Lung (tissue), 11 donors: ENCODE measurements at regions not wholly inside any gene's neighbourhood (a gene's known extent, or its start where the extent isn't known, plus 50 kb on each side); places are given as distances from the start of the nearest gene placed in this dataset.
"Not testable (repeated sequence)": the region's sequence is repeated elsewhere in the genome, so short reads cannot be mapped to it uniquely, and the experiment has no call there.

Source experiments
- ATAC-seq: fragments of 200-7000 bp; cut with Tn5 transposase; one replicate; pipeline ENCODE4 v1.9.1; 2020; ENCODE audit warnings: moderate number of reproducible peaks; ENCODE audit not compliant: insufficient read depth, low FRiP score
- DNase-seq, 3 donors: peaks; one replicate each; pipeline ENCODE4 v3.0.0-alpha.2; 2013 to 2017
- H3K27ac ChIP-seq, 2 donors: one replicate each; pipeline ENCODE4 v1.5.1; 2013; ENCODE audit warnings: mild to moderate bottlenecking in 2 of 2, moderate library complexity in 2 of 2, control low read depth in 1 of 2, inconsistent platforms in 1 of 2, low read depth in 1 of 2, low read length in 1 of 2
- H3K27me3 ChIP-seq, 3 donors: one replicate each; pipeline ENCODE4 v1.5.1; 2013; ENCODE audit warnings: low read length in 2 of 3; ENCODE audit not compliant: control insufficient read depth in 3 of 3, insufficient read depth in 3 of 3
- H3K36me3 ChIP-seq, 4 donors: one replicate each; pipeline ENCODE4 v1.5.1; 2013; ENCODE audit warnings: low read length in 4 of 4, mild to moderate bottlenecking in 1 of 4, moderate library complexity in 1 of 4; ENCODE audit not compliant: control insufficient read depth in 4 of 4, insufficient read depth in 4 of 4
- H3K4me1 ChIP-seq, 5 donors: one replicate each; pipeline ENCODE4 v1.5.1; 2013; ENCODE audit warnings: low read length in 5 of 5, mild to moderate bottlenecking in 2 of 5, moderate library complexity in 1 of 5; ENCODE audit not compliant: control insufficient read depth in 5 of 5, insufficient read depth in 5 of 5
- H3K4me3 ChIP-seq: one replicate; pipeline ENCODE4 v1.5.1; 2013; ENCODE audit warnings: mild to moderate bottlenecking, control low read depth, moderate library complexity
- H3K9ac ChIP-seq, 2 donors: one replicate each; pipeline ENCODE4 v1.5.1; 2013; ENCODE audit warnings: low read length in 2 of 2, control low read depth in 1 of 2; ENCODE audit not compliant: insufficient read depth in 1 of 2
- H3K9me3 ChIP-seq, 4 donors: one replicate each; pipeline ENCODE4 v1.5.1; 2013; ENCODE audit warnings: low read length in 3 of 4, mild to moderate bottlenecking in 1 of 4, moderate library complexity in 1 of 4; ENCODE audit not compliant: control insufficient read depth in 4 of 4, insufficient read depth in 3 of 4
- CTCF ChIP-seq: IDR thresholded peaks from 2 replicates; pipeline ENCODE4 v1.5.1; 2012; ENCODE audit warnings: mild to moderate bottlenecking; ENCODE audit errors: control extremely low read depth, extremely low read depth
- WGBS, 2 donors: extraction: QIAGEN DNeasy Blood & Tissue Kit; methylation state at CpG; one replicate each; pipeline ENCODE4 v1.1.7; 2013; 5-methylcytosine and 5-hydroxymethylcytosine counted together
- donor health status: control.
- donor health status: control.
- donor health status: Bipolar disorder and iron deficiency.
- donor health status: healthy.
- donor health status: DM: yes; HTN: yes; CAD: no.

- Histone ChIP-seq H3K9ac (no peak overlapping the region), H3K9me3 (no peaks in the 10 kb centered on the region), H3K4me1 (no peaks in the 10 kb centered on the region), H3K4me3 (no peak overlapping the region), H3K27me3 (no peaks in the 10 kb centered on the region), H3K27ac (no peak overlapping the region), H3K36me3 (no peaks in the 10 kb centered on the region)
- DNase-seq (no peak), ATAC-seq (no peak)
- no peak for TF ChIP-seq CTCF
- 68 to 71% methylated on average over 4 of the region's 4 CpGs for WGBS, 2 donors
Measured at GRCh38 chr11:98296091-98296880, 724.5 kb upstream of the CNTN5 start.

GRCh38 chr11:98300719-98301118 is 720.0 kb upstream of the CNTN5 start:
- WGBS, 2 donors, result 68 to 83% methylated on average over 3 of the region's 3 CpGs
- H3K9ac ChIP-seq, result no peak overlapping the region
- H3K27ac ChIP-seq, result no peak overlapping the region
- peak in 1 of 3 donors; percentile 6 for DNase-seq
- H3K36me3 ChIP-seq, result no peaks in the 10 kb centered on the region
- no peaks in the 10 kb centered on the region for H3K9me3 ChIP-seq
- TF ChIP-seq CTCF, result no peak
- no peaks in the 10 kb centered on the region for H3K4me1 ChIP-seq
- no peak for ATAC-seq
- H3K4me3 ChIP-seq, result no peak overlapping the region
- H3K27me3 ChIP-seq, result no peaks in the 10 kb centered on the region

GRCh38 chr11:98307827-98308491 is 712.8 kb upstream of the CNTN5 start:
- H3K36me3 ChIP-seq, result no peaks in the 10 kb centered on the region
- no peaks in the 10 kb centered on the region for H3K27me3 ChIP-seq
- no peak overlapping the region for H3K4me3 ChIP-seq
- H3K27ac ChIP-seq, result no peak overlapping the region
- no peaks in the 10 kb centered on the region for H3K9me3 ChIP-seq
- no peak for TF ChIP-seq CTCF
- WGBS, 2 donors, result 94 to 95% methylated on average over 1 of the region's 1 CpG
- ATAC-seq (no peak), DNase-seq (peak in 1 of 3 donors; percentile 2)
- no peak overlapping the region for H3K9ac ChIP-seq
- H3K4me1 ChIP-seq, result no peaks in the 10 kb centered on the region

GRCh38 chr11:98330306-98330705 is 690.4 kb upstream of the CNTN5 start:
- not testable (repeated sequence) for H3K4me1 ChIP-seq, H3K9ac ChIP-seq, H3K4me3 ChIP-seq, H3K36me3 ChIP-seq, H3K27me3 ChIP-seq, DNase-seq, H3K27ac ChIP-seq, ATAC-seq, H3K9me3 ChIP-seq
- WGBS, 2 donors, result 85 to 89% methylated on average over 3 to 12 of the region's 12 CpGs
